ENCODE measurements at regions not wholly inside any gene's neighbourhood (a gene's known extent, or its start where the extent isn't known, plus 50 kb on each side); places are given as distances from the start of the nearest gene placed in this dataset.
"Not testable (repeated sequence)": the region's sequence is repeated elsewhere in the genome, so short reads cannot be mapped to it uniquely, and the experiment has no call there.

DNA sequence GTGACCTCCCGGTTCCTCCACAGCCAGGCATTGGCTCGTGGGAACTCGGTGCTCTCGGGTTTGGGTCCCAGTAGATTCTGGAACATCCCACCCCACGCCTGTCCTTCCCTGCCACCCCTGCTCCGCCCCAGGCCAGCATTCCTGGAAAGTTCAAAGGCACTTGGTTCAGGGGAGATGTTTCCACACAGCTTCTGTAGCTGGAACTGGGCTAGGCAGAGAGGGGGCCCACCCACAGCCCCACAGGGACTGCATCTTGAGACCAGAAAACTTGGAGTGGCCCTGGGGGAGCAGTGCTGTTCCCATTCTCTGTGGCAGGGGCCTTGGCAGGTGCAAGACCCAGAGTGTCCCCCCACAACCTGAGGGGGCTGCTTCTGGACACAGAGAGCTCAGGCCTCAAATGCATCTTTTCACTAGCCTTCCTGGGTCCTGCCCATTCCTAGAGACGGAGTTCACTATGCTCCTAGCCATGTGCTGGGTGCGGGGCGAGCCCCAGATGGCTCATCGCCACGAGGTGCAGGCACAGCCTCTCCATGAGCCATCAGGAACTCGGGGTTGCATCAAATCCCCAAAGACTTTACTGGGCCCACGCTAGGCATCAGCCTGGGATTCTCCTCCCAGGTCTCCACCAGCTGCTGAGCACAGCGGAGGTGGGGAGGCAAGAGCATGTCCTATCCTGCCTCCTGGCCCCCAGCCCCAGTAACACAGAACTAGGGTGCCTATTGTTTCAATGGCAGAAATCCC, 68.7 kb downstream of the ZFP36L2 start:
- Histone ChIP-seq H3K4me1 (replicated peaks) (peaks cover 18% of the 10 kb centered on the region), H3K36me3 (no peaks in the 10 kb centered on the region), H3K4me3 (no peak overlapping the region), H3K27ac (no peak overlapping the region), H3K9me3 (replicated peaks) (no peaks in the 10 kb centered on the region), H3K27me3 (replicated peaks) (no peaks in the 10 kb centered on the region)
- DNase-seq (ENCODE audit: low read depth in 1 of 2, low spot score in 2 of 2), result no peak

DNA sequence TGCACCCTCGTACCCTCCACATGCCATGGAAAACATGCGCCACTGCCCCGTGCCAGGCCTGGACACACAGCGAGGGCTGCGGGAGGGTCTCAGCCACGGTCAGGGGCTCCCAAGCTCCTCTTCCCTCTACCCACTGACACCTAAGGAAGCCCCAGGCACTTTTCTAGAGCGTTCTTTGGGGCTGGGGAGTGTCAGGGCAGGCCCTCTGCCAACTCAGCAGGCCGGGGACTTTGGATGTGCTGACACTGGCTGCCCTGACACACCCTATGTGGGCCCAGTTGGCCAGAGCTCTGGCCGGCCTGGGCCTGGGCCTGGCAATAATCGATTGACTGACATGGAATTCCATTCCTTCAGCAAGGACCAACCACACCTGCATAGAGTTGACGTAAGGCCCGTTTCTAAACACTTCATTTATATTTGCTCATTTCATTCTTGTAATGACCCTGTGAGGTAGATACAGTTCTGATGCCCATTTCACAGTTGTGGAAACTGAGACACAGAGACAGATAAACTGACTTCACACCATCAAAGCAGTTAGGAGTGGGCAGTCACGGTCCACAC, 70.5 kb downstream of the ZFP36L2 start:
- Histone ChIP-seq H3K36me3 (no peaks in the 10 kb centered on the region), H3K4me3 (no peak overlapping the region), H3K9me3 (replicated peaks) (no peaks in the 10 kb centered on the region), H3K27me3 (replicated peaks) (no peaks in the 10 kb centered on the region), H3K4me1 (replicated peaks) (peaks cover 18% of the 10 kb centered on the region), H3K27ac (no peak overlapping the region)
- DNase-seq (ENCODE audit: low read depth in 1 of 2, low spot score in 2 of 2), result no peak

DNA sequence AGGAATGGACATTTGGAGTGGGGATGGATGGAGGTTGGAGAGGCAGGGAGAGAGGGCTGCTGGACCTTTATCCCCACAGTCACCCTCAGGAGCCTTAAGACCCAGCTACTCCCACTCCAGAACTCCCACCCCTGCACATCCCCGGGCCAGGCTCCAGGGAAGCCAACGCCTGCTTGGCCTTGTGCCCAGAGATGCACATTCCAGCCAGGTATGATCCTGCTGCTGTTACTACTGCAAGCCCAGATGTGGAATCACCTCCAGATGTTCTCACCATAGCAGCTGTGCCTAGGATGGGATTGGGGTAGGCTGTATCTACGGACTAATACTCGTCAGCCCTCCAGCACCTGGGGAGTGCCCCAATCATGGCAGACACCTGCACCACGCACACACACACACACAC, 71.7 kb downstream of the ZFP36L2 start:
- DNase-seq (ENCODE audit: low read depth in 1 of 2, low spot score in 2 of 2), result no peak
- Histone ChIP-seq H3K36me3 (no peaks in the 10 kb centered on the region), H3K4me1 (replicated peaks) (peaks cover 16% of the 10 kb centered on the region), H3K9me3 (replicated peaks) (no peaks in the 10 kb centered on the region), H3K27me3 (replicated peaks) (no peaks in the 10 kb centered on the region), H3K27ac (no peak overlapping the region), H3K4me3 (no peak overlapping the region)

DNA sequence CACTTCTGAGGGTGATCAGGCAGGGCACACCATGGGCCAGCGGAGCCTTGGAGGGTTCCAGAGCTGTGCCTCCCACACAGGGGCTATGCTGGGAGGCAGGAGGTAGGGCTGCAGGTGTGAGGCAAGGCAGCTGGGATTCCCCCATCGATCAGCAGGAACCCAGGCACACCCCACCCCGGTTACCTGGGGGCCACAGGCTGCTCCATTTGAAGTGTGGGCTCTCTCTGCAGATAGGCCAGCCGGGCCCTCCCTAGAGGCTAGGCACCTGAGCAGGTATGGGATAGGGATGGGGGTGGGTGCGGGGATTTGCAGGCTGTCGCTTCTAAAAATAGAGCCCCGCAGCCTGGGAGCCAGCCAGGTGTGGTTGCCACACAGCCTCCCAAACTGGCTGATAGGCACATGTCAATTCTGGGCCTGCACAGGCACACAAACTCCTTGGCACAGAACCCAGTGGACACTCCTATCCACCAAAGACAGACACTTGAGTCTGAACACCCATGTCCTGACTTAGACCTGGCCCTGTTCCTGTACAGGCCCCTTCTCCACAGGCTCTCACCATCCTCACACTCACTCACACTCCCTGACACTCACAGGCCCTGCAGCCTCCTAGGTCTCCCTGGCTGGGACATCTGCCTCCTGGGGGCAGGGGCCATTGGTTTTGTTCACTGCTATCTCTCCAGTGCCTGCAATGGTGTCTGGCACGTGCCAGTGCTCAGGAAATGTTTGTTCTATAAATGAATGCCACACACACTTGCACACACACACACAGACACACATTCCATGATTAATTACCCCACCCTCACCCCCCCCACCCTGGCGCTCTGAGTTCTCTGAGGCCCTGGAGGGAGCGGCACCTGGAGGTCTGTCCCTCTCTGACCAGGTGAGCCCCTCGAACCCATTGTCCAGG, 73.4 kb downstream of the ZFP36L2 start:
- Histone ChIP-seq H3K27ac (no peak overlapping the region), H3K4me3 (no peak overlapping the region), H3K4me1 (replicated peaks) (no peaks in the 10 kb centered on the region), H3K36me3 (no peaks in the 10 kb centered on the region), H3K27me3 (replicated peaks) (no peaks in the 10 kb centered on the region), H3K9me3 (replicated peaks) (no peaks in the 10 kb centered on the region)
- no peak for DNase-seq (ENCODE audit: low read depth in 1 of 2, low spot score in 2 of 2)

DNA sequence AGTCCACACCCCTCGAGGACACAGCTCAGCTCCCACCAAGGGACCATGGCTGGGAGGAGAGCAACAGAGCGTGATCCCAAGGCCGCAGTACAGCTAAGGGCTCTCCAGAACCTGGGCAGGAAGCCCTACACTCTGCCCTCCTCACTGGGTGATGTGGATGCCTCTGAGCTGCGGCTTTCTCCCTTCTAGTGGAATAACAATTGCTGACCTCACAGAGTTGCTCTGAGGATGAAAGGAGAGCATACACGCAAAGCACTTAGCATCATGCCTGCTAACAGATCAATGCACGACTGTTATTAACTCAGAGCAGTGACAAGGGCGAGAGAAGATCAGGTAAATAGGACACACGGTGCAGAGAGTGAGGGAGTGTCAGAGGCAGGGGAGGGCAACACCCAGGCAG, 74.2 kb downstream of the ZFP36L2 start:
- Histone ChIP-seq H3K4me1 (replicated peaks) (no peaks in the 10 kb centered on the region), H3K27ac (no peak overlapping the region), H3K4me3 (no peak overlapping the region), H3K36me3 (no peaks in the 10 kb centered on the region), H3K9me3 (replicated peaks) (no peaks in the 10 kb centered on the region), H3K27me3 (replicated peaks) (no peaks in the 10 kb centered on the region)
- DNase-seq (ENCODE audit: low read depth in 1 of 2, low spot score in 2 of 2), result no peak

DNA sequence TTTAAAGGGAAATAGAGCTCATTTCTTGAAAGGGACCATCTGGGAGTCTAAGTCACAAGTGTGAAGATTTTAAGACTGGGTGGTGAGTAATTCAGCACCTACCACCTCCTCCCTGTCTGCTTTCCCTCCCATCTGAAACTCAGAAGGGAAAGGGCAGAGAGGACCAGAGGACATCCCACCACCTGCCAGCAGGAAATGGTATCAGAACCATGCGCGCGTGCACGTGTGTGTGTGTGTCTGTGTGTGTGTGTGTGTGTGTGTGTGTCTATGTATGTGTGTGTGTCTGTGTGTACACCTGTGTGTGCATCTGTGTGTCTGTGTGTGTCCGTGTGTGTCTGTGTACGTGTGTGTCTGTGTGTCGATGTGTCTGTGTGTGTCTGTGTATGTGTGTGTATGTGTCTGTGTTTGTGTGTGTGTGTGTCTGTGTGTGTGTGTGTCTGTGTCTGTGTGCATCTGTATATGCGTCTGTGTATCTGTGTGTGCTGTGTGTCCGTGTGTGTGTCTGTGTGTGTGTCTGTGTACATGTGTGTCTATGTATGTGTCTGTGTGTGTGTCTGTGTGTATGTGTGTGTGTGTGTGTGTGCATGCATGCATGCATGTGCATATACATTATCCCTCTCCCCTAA, 76.8 kb downstream of the ZFP36L2 start:
- Histone ChIP-seq H3K36me3 (no peaks in the 10 kb centered on the region), H3K27me3 (replicated peaks) (no peaks in the 10 kb centered on the region), H3K4me1 (replicated peaks) (no peaks in the 10 kb centered on the region), H3K4me3 (no peak overlapping the region), H3K27ac (no peak overlapping the region), H3K9me3 (replicated peaks) (no peaks in the 10 kb centered on the region)
- DNase-seq (ENCODE audit: low read depth in 1 of 2, low spot score in 2 of 2), result no peak

DNA sequence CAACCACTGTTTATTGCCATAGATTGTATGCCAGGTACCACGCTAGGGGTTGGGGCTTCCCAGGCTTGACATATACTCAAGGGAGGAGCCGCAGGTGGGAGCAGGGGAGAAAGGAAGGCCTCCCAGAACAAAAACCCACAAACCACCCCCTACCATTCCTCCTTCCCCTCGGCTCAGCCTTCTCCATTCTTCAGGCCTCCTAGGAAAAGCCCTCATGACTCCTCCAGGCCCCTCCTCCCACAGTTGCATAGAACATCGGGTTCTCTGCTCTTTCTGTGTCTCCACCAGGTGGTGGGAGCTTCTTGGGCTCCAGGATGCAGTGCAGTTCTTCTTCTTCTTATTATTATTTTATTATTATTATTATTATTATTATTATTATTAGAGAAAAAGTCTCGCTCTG, 80.3 kb downstream of the ZFP36L2 start:
- Histone ChIP-seq H3K4me3 (no peak overlapping the region), H3K4me1 (replicated peaks) (no peaks in the 10 kb centered on the region), H3K9me3 (replicated peaks) (no peaks in the 10 kb centered on the region)

DNA sequence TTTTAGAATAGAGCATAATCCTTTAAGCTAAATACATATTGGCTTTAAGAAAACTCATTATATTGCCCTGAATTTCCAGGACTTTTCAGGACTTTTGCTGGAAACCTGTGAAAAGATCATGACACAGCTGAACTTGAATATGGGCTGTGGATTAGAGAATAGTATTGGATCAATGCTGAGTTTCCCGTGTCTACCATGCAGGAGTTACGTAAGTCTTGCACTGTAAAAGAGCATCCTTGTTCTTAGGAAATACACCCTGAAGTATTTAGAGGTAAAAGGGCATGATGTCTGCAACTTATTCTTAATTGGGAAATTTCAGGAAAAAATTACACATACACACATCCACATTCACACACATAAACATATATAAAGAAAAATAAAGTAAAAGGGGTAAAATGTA, 82.1 kb downstream of the ZFP36L2 start:
- Histone ChIP-seq H3K36me3 (no peaks in the 10 kb centered on the region), H3K27me3 (replicated peaks) (no peaks in the 10 kb centered on the region), H3K27ac (no peak overlapping the region), H3K9me3 (replicated peaks) (no peaks in the 10 kb centered on the region), H3K4me3 (no peak overlapping the region), H3K4me1 (replicated peaks) (no peaks in the 10 kb centered on the region)
- no peak for DNase-seq (ENCODE audit: low read depth in 1 of 2, low spot score in 2 of 2)

More for the DNA sequence above, 80.3 kb downstream of the ZFP36L2 start:
- Histone ChIP-seq H3K36me3 (no peaks in the 10 kb centered on the region), H3K27ac (no peak overlapping the region), H3K27me3 (replicated peaks) (no peaks in the 10 kb centered on the region)
- DNase-seq (ENCODE audit: low read depth in 1 of 2, low spot score in 2 of 2), result no peak

DNA sequence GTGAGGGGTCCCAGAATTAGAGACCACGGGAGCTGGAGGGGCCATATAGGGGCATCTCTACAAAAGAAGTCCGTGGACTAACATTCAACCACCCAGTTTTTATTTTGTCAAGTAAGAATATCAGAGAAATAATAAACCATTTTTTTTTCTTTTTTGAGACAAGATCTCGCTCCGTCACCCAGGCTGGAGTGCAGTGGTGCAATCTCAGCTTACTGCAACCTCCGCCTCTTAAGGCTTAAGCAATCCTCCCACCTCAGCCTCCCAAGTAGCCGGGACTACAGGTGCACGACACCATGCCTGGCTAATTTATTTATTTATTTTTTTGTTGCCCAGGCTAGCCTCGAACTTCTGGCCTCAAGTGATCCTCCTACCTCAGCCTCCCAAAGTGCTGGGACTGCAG, 82.7 kb downstream of the ZFP36L2 start:
- H3K36me3 ChIP-seq, result no peaks in the 10 kb centered on the region
- no peak overlapping the region for H3K4me3 ChIP-seq
- no peaks in the 10 kb centered on the region for H3K4me1 ChIP-seq (replicated peaks)
- H3K27ac ChIP-seq, result no peak overlapping the region
- no peak for DNase-seq (ENCODE audit: low read depth in 1 of 2, low spot score in 2 of 2)
- H3K9me3 ChIP-seq (replicated peaks), result no peaks in the 10 kb centered on the region
- no peaks in the 10 kb centered on the region for H3K27me3 ChIP-seq (replicated peaks)

DNA sequence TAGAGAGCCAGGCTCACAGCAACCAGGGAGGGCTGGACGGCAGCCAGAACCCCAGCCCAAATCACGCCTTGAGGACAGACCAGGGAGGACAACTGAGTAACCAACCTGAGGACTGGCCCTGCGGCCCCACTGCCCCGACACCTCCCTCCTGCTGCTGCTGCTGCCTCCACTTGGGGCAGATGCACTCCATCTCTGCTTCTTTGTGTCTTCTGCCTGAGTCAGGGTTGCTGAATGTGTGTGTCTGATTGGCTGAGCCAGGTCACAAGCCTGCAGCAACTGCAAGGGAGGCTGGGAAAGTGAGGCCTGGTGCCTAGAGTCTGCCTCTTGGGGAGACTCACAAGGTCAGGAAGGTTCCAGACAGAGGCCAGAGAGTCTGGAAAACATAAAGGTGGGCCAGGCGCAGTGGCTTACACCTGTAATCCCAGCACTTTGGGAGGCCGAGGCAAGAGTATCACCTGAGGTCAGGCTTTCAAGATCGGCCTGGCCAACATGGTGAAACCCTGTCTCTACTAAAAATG, 83.4 kb downstream of the ZFP36L2 start:
- no peak for DNase-seq (ENCODE audit: low read depth in 1 of 2, low spot score in 2 of 2)
- no peaks in the 10 kb centered on the region for H3K4me1 ChIP-seq (replicated peaks)
- no peak overlapping the region for H3K4me3 ChIP-seq
- no peak overlapping the region for H3K27ac ChIP-seq
- no peaks in the 10 kb centered on the region for H3K9me3 ChIP-seq (replicated peaks)
- no peaks in the 10 kb centered on the region for H3K27me3 ChIP-seq (replicated peaks)
- no peaks in the 10 kb centered on the region for H3K36me3 ChIP-seq

DNA sequence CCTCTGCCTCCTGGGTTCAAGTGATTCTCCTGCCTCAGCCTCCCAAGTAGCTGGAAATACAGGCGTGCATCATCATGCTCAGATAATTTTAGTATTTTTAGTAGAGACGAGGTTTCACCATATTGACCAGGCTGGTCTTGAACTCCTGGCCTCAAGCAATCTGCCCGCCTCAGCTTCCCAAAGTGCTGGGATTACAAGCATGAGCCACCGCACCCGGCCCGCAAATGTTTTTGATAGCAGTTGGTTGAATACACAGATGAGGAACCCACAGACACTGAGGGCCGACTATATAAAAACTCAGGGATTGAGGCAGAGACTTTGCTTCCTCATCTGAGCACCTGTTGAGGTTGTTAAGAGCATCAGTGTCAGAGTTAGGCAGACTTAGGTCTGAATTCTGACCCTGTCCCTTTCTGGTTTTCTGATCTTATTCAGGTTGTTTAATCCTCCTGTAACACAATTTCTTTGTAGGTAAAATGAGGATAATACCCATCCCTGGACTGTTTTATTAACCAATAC, 84.7 kb downstream of the ZFP36L2 start:
- H3K4me3 ChIP-seq; H3K36me3 ChIP-seq; H3K4me1 ChIP-seq (replicated peaks); H3K9me3 ChIP-seq (replicated peaks); H3K27ac ChIP-seq; H3K27me3 ChIP-seq (replicated peaks); DNase-seq (ENCODE audit: low read depth in 1 of 2, low spot score in 2 of 2): not testable (repeated sequence)

DNA sequence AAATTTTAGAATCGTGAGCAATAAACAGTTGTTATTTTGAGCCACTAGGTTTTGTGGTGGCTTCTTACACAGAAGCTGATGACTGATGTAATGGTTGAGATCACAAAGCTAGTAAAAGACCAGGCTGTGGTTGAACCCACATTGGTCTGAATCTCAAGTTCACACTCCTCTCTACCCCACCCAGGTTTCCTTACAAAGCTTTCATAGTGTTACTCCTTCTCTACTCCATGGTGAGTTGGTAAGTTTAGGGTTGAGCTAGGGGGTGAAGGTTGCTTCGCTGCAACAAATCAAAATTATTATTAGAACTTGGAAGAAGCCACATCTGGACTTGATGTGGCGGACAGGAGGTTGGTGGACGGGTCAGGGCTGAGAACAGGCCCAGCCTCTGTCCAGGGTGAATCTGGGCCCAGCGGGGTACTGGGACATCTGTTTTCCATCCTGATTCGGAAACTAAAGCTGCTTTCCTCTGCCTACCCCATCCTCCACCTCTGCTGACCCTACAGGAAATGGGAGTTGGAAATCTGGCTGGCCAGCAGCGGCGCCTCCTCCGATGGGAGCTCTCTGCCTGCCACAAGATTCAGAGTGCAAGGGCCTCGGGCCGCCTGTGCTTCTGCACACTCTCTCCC, 86.3 kb downstream of the ZFP36L2 start:
- H3K27ac ChIP-seq, result no peak overlapping the region
- H3K4me3 ChIP-seq, result no peak overlapping the region
- H3K27me3 ChIP-seq (replicated peaks), result no peaks in the 10 kb centered on the region
- no peaks in the 10 kb centered on the region for H3K9me3 ChIP-seq (replicated peaks)
- no peaks in the 10 kb centered on the region for H3K4me1 ChIP-seq (replicated peaks)
- DNase-seq (ENCODE audit: low read depth in 1 of 2, low spot score in 2 of 2), result no peak
- H3K36me3 ChIP-seq, result no peaks in the 10 kb centered on the region

DNA sequence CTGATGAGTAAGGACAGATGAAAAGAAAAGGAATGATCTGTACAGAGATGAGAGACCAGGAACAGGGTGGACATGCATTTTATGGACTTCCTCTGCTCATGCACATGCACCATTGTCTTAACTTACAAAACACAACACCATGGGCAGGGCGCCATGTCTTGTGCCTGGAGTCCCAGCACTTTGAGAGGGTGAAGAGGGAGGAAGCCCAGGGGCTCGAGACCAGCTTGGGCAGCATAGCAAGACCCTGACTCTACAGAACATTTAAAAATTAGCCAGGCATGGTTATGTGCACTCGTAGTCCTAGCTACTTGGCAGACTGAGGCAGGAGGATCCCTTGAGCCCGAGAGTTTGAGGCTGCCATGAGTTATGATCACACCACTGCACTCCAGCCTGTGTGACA, 86.9 kb downstream of the ZFP36L2 start:
- no peak for DNase-seq (ENCODE audit: low read depth in 1 of 2, low spot score in 2 of 2)
- Histone ChIP-seq H3K4me3 (no peak overlapping the region), H3K27ac (no peak overlapping the region), H3K9me3 (replicated peaks) (no peaks in the 10 kb centered on the region), H3K27me3 (replicated peaks) (no peaks in the 10 kb centered on the region), H3K36me3 (no peaks in the 10 kb centered on the region), H3K4me1 (replicated peaks) (no peaks in the 10 kb centered on the region)
